GM19395 (cell line): ENCODE measurements at regions not wholly inside any gene's neighbourhood (a gene's known extent, or its start where the extent isn't known, plus 50 kb on each side); places are given as distances from the start of the nearest gene placed in this dataset.
"Not testable (repeated sequence)": the region's sequence is repeated elsewhere in the genome, so short reads cannot be mapped to it uniquely, and the experiment has no call there.

Source experiments
- ATAC-seq: cut with Tn5 transposase; IDR thresholded peaks from one replicate; pipeline ENCODE4 v1.9.1; 2021; ENCODE audit warnings: mild to moderate bottlenecking, moderate library complexity; ENCODE audit not compliant: unreplicated experiment

DNA sequence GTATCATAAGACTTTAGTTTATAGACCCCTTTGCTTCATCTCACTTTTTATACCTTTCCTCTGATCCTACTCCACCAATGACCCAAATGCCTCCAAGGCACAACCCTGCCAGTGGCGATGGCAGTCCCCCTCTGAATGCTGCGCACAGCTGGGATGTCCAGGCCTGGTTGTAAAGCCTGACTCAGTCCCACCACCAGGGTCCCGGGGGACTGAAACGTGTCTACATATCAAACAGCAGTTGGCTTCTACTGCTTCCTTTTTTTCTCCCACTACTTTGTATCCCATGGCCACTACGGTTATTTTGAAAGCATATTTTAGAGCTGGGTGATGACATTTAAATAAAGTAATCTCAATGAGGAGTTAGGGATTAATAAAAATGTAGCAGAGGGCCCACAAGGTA is 329.8 kb upstream of the PSMD7 start:
- no peak for ATAC-seq

DNA sequence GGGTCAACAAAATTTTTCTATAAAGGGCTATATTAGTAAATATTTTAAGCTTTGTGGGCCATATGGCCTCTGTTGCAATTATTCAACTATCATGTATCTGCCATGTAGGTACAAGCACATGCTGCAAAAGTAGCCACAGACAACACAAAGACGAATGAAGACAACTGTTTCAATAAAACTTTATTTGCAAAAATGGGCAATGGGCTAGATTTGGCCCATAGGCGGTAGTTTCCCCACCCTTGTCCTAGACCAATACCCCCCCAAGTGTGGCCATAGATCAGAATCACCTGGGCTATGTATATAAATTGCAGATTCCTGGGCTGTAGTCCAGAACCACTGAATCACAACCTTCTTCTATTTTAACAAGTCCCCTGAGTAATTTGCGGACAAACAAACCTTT is 331.0 kb upstream of the PSMD7 start:
- ATAC-seq: no peak

- ATAC-seq: peak; percentile 77
Measured at GRCh38 chr16:73956587-73957494, 339.8 kb upstream of the PSMD7 start.

DNA sequence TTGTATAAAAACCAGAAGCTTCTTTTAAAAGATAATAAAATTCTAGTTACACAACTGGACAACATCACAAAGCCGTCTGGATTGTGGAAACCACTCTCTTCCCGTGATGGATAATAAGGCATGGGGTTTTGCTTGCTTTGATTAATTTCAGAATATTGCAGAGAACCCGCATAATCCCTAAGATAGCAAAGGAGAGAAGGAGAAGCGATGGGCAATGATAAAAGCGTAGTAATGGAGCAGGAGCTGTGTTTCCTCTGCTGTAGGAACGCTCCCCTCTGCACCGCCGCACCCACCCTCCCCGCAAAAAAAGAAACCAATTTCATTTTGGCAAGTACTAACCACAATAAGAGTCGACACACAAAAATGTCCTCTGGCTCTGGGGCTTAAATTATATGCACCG is 340.9 kb upstream of the PSMD7 start:
- ATAC-seq: no peak

DNA sequence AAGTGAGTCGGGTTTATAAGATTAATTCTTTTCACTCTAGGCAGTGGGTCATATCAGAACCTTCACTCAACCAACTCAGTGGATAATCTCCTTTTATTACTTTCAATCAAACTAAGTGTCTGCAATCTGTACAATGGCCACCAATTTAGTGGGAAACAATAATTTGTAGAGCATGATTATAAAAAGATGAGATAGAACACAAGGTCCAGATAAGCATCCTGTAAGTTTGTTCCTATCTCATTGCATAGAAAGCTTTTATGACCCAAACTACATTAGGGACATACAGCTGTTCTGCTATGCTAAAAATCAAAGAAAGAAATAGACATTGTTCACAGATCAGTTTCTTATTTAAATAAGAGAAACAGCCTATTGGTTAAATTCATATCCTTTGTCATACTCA is 341.4 kb upstream of the PSMD7 start:
- ATAC-seq: no peak

DNA sequence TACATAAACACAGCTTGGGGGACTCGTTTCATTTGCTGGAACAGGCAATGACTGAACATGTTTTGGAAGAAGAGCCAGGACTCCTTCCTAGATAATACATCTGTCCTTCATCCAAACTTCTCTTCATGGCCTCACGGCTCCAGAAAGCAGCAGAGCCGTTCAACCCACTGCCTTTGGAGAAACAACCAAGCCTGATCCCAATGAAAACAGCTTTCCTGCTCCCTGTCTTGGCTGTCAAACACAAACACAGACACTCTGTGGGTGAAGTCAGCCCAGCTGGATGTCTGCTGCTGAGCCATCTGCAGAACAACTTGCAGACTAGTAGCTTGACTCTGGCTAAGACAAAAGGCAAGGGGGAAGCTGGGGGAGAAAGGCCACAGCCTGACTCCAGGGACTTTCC is 345.1 kb upstream of the PSMD7 start:
- no peak for ATAC-seq

DNA sequence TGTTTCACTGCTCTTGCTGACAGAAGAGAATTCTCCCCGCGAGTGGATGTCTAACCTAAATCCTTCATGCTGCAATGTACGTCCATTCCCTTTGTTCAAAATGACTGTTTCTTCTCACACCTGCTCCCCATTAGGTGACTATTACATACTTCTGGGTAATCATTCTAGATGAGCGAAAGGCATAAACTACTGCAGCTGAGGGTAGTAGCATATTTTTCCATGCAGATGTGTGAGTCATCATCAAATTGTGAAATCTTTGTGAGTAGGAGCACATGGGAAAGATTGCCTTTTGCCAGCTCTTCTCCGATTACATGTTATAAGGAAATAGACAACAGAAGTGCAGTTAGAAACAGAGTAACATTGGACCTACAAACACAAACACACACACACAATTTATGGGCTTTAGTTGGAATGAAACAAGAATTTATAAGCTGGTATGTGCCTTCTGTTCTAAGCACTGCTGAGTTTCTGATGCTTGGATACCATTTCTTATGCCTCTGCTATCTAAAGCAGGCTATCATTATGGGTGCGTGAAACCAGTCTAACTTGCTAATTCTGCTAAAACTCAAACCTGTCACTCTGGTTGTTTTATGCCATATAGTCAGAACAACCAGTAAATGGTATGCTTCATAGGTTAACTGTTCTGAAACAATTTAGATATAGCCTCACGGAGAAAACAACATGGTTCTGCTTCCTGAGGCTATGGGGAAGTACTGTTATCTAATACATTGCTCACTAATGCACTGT is 346.9 kb upstream of the PSMD7 start:
- no peak for ATAC-seq

DNA sequence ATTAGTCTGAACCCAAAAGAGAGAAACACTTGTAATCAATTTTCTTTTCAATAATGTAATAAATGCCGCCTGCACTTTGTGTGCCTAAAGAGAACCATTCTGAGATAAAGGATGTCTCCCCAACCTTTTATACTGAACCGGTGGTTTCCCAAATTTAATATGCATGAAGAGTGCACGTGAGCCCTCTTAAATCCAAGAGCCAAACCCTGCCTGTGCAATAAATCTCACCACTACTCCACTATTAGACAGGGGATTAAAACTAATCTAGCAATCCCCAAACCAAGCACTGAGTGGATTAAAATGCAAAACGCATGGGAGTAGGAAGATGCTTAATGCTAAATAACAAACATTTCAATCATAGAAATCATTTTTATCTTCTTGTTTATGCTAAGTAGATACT is 351.0 kb upstream of the PSMD7 start:
- ATAC-seq: no peak

- ATAC-seq: not testable (repeated sequence)
Measured at GRCh38 chr16:73943184-73943583, 353.4 kb upstream of the PSMD7 start.

GRCh38 chr16:73940786-73941185 is 355.8 kb upstream of the PSMD7 start:
- not testable (repeated sequence) for ATAC-seq

DNA sequence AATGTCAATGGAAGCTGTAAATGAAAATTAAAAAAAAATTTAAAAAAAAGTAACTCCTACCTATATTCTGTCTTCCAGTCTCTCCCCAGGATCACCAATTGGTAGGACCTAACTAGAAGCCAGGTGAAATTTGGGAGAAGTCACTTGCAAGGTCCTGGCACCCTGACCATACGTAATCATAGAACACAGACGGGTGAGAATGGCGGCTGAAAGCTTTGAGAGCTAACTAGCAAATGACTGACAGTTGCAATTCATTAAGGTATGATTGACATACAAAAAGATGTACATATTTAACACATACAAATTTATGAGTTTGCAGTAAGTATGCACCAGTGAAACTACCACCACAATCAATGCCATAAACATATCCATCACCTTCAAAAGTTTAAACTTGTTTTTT is 372.7 kb upstream of the PSMD7 start:
- no peak for ATAC-seq

GRCh38 chr16:73921295-73921694 is 375.3 kb upstream of the PSMD7 start:
- no peak for ATAC-seq

DNA sequence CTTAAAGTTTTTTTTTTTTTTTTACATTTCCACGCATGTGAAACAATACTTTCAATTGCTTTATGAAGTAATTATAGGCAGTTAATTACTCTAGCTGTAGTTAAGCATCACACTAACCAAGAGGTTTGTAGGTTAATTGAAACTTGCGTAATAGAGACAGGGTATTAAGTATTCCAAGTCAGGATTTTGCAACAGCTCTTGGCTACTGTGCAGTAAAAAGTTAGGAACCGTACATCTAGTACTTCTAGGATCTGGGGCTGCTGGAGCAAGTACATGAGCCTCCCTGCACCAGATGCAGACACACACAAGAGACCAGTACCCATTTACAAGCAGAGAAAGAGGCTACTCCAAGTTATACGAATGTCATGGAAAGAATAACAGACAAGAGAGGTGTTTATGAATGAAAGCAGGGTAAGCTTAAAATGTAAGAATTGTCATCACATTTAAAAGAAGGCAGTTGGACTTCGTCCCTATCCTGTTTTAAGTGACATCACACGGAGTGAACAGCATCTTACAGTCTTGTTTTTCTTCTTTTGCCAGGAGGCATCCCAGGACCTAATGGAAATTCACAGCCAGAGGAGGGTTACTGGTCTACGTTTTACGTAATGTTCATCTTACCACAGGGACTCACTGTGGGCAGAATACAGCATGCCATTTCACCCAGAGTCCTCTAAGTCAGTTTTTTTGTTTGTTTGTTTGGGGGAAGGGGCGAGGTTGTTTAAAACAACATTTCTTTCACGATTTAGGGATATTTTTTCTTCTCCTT is 379.6 kb upstream of the PSMD7 start:
- no peak for ATAC-seq

GRCh38 chr16:73915935-73916334 is 380.7 kb upstream of the PSMD7 start:
- no peak for ATAC-seq

DNA sequence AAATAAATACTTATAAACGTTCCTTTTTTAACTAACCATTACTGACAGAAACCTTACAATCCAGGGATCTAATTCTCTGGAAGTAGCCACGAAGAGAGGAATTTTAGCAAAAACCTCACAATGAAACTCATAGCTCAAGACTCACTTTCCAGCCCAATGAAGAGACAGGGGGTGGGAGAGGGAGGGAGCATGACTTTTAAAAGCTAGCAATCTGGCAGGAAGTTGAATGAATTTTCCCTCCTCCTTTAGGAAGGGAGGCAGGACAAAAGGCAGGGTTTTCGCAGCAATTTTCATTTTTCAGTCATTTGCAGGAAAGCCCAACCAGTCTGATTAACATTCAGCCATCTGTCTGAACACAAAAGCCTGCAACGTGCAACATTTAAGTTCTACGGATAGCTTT is 381.5 kb upstream of the PSMD7 start:
- no peak for ATAC-seq

GRCh38 chr16:73912850-73913249 is 383.8 kb upstream of the PSMD7 start:
- no peak for ATAC-seq

- no peak for ATAC-seq
Measured at GRCh38 chr16:73912281-73912680, 384.3 kb upstream of the PSMD7 start.

DNA sequence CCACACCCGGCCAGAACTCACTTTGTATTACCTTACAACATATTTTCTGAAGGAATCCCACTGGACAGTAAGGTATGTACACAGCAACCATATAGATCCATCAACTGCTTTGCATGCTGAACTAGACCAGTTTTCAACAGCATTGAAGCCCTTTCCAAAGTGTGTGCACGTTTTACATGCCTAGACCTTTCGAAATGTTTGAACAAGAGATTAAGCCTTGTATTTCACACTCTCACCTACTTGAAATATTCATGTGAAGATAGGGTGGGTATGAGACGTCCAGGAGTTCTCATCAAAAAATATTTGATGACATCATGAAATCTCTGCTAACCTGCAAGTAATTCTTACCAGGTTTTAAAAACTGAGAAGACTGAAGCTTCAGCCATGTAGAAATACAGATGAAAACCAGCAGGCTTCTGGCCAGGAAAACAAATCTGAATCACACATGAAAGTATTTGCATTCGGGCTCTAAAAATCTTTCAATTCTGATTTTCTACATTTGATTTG is 387.0 kb upstream of the PSMD7 start:
- no peak for ATAC-seq

DNA sequence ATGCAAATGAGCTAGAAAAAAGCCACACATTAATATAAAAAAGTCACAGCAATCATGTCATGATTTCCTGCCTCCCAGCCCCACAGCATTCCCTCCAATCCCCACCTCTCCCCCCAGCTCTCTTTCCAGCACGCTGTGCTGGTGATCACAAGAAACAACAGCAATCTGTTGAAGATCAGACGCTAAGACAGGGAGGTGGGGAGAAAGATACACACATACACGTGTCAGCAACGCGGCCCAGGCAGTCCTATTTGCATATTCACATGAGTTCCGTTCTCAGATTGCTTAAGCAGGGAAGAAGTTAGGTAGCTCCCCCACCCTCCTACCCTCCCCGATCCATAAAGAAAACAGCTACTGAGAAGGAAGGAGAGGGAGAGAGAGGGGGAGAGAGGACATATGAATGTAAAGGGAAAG is 405.5 kb upstream of the PSMD7 start:
- no peak for ATAC-seq

GRCh38 chr16:73890186-73891128 is 406.2 kb upstream of the PSMD7 start:
- no peak for ATAC-seq
